ENCODE measurements at regions not wholly inside any gene's neighbourhood (a gene's known extent, or its start where the extent isn't known, plus 50 kb on each side); places are given as distances from the start of the nearest gene placed in this dataset.

GRCh38 chr6:53439556-53439955 is 90.8 kb upstream of the ELOVL5 start:
- no peaks in the 10 kb centered on the region for H3K9me3 ChIP-seq (ENCODE audit: insufficient read depth in 2 of 2, low read depth in 1 of 2, low read length in 1 of 2)
- H3K14ac ChIP-seq (ENCODE audit: insufficient read length): no peak overlapping the region
- CTCF ChIA-PET (ENCODE audit: partially characterized antibody): interaction anchor here (1.5 to 3.9 kb wide), 4 partner anchors 17 to 280 kb away, joined by 3 to 34 read pairs (median 3); no protein-coding TSS in a partner anchor
- no peak overlapping the region for H2BK15ac ChIP-seq (ENCODE audit: low read length)
- H3K4ac ChIP-seq (replicated peaks; ENCODE audit: insufficient read length, low read depth, low read length): no peak overlapping the region
- no peak overlapping the region for H2BK120ac ChIP-seq (replicated peaks; ENCODE audit: low read depth, low read length)
- no peak overlapping the region for H4K5ac ChIP-seq (ENCODE audit: insufficient read length, low read depth, low read length)
- no peak overlapping the region for H3K4me3 ChIP-seq (ENCODE audit: extremely low read depth in 1 of 4, insufficient read depth in 2 of 4, low read depth in 3 of 4, low read length in 4 of 4)
- no peak overlapping the region for H4K91ac ChIP-seq (replicated peaks; ENCODE audit: insufficient read length, low read length)
- no peaks in the 10 kb centered on the region for H3K23me2 ChIP-seq (ENCODE audit: low read depth, low read length)
- H3K27ac ChIP-seq (ENCODE audit: low read depth, low read length): no peak overlapping the region
- H3K79me1 ChIP-seq (ENCODE audit: low read depth, low read length): no peaks in the 10 kb centered on the region
- H3K9ac ChIP-seq (replicated peaks in 1 of 4; ENCODE audit: extremely low read depth in 1 of 4, low read depth in 3 of 4, low read length in 3 of 4): no peak overlapping the region
- H3K4me2 ChIP-seq (ENCODE audit: insufficient read depth in 1 of 2, low read depth in 2 of 2, low read length in 2 of 2): no peak overlapping the region
- no peaks in the 10 kb centered on the region; a peak in 1 of 7 replicates for H3K4me1 ChIP-seq (replicated peaks in 1 of 4; ENCODE audit: control insufficient read depth in 3 of 4, insufficient read depth in 4 of 4, low read length in 3 of 4)
- no peak overlapping the region for H2BK20ac ChIP-seq (ENCODE audit: low read length)
- no peak for FAIRE-seq
- H2BK5ac ChIP-seq (ENCODE audit: low read depth, low read length): no peak overlapping the region
- no peaks in the 10 kb centered on the region for H4K20me1 ChIP-seq (replicated peaks in 1 of 2; ENCODE audit: control insufficient read depth in 1 of 2, insufficient read depth in 2 of 2, low read length in 2 of 2)
- POLR2A ChIA-PET (ENCODE audit: partially characterized antibody): interaction anchor here (0.6 kb wide), 1 partner anchor 11 kb away, joined by 5 read pairs; no protein-coding TSS in a partner anchor
- no peak for DNase-seq (ENCODE audit: low read depth in 1 of 2, low spot score in 2 of 2)
- H2BK12ac ChIP-seq (ENCODE audit: low read depth, low read length): no peak overlapping the region
- H2AFZ ChIP-seq (ENCODE audit: low read length): no peak overlapping the region
- no peak overlapping the region for H3K56ac ChIP-seq (replicated peaks; ENCODE audit: insufficient read length, low read depth, low read length)
- no peak overlapping the region for H2AK5ac ChIP-seq (ENCODE audit: low read depth, low read length)
- H3K36me3 ChIP-seq (ENCODE audit: control insufficient read depth in 2 of 4, insufficient read depth in 4 of 4, low read length in 3 of 4): no peaks in the 10 kb centered on the region
- no peaks in the 10 kb centered on the region for H3K27me3 ChIP-seq (replicated peaks in 1 of 4; ENCODE audit: control insufficient read depth in 3 of 4, extremely low read depth in 1 of 4, insufficient read depth in 3 of 4, low read length in 3 of 4)
- H3K79me2 ChIP-seq (ENCODE audit: control insufficient read depth in 1 of 2, insufficient read depth in 2 of 2, low read length in 2 of 2): no peaks in the 10 kb centered on the region
- H3K18ac ChIP-seq (ENCODE audit: extremely low read depth, low read length): no peak overlapping the region
- no peak overlapping the region for H4K8ac ChIP-seq (ENCODE audit: extremely low read depth, insufficient read depth, low read length)
- H3K23ac ChIP-seq (ENCODE audit: insufficient read length): no peak overlapping the region
- TF ChIP-seq TCF12 (IDR thresholded peaks at IDR 0.05; ENCODE audit: low read depth, low read length): no peak
- no peak for TF ChIP-seq YY1 (IDR thresholded peaks at IDR 0.05; ENCODE audit: low read depth, low read length)
- no peak for TF ChIP-seq TBP (IDR thresholded peaks at IDR 0.05; ENCODE audit: low read depth, low read length)
- no peak for TF ChIP-seq USF2 (IDR thresholded peaks at IDR 0.05; ENCODE audit: low read length)
- TF ChIP-seq RAD21 (IDR thresholded peaks at IDR 0.05 in 1 of 2, conservative IDR thresholded peaks at IDR 0.05 in 1 of 2; ENCODE audit: low read depth in 2 of 2, low read length in 2 of 2): no peak
- no peak for TF ChIP-seq RXRA (IDR thresholded peaks at IDR 0.05; ENCODE audit: insufficient read depth, low read depth, low read length)
- TF ChIP-seq NANOG (IDR thresholded peaks at IDR 0.05; ENCODE audit: insufficient read depth, low read depth, low read length, poor library complexity, severe bottlenecking): no peak
- TF ChIP-seq POLR2AphosphoS5 (IDR thresholded peaks at IDR 0.05; ENCODE audit: low read depth, low read length): no peak
- TF ChIP-seq SIRT6 (IDR thresholded peaks at IDR 0.05; ENCODE audit: low read length): no peak
- TF ChIP-seq ATF2 (IDR thresholded peaks at IDR 0.05; ENCODE audit: low read length): no peak
- TF ChIP-seq SP1 (IDR thresholded peaks at IDR 0.05; ENCODE audit: low read depth, low read length): no peak
- TF ChIP-seq SUZ12 (IDR thresholded peaks at IDR 0.05; ENCODE audit: low read length): no peak
- no peak for TF ChIP-seq MAFK (IDR thresholded peaks at IDR 0.05; ENCODE audit: low read depth, low read length)
- no peak for TF ChIP-seq CREB1 (IDR thresholded peaks at IDR 0.05)

Measured in H1 (cell line).